Thyroid gland (tissue), 4 donors: ENCODE measurements at regions not wholly inside any gene's neighbourhood (a gene's known extent, or its start where the extent isn't known, plus 50 kb on each side); places are given as distances from the start of the nearest gene placed in this dataset.

Experiments
- DNase-seq, 2 donors: peaks; one replicate each; pipeline ENCODE4 v3.0.0-alpha.2; 2019
- H3K27ac ChIP-seq, 3 donors: fragments of 200-600 bp; sonication (generic); 1 replicate in 2 of 3; 2 replicates in 1 of 3; pipeline ENCODE4 v1.5.1; 2016 to 2019; ENCODE audit warnings: mild to moderate bottlenecking in 1 of 3, moderate library complexity in 1 of 3
- H3K27me3 ChIP-seq: fragments of 200-600 bp; sonication (generic); one replicate; pipeline ENCODE4 v1.5.1; 2019
- H3K36me3 ChIP-seq, 2 donors: fragments of 200-600 bp; sonication (generic); one replicate each; pipeline ENCODE4 v1.5.1; 2016 to 2019
- H3K4me1 ChIP-seq, 2 donors: fragments of 200-600 bp; sonication (generic); one replicate each; pipeline ENCODE4 v1.5.1; 2017 to 2019
- H3K4me3 ChIP-seq, 3 donors: fragments of 200-600 bp; sonication (generic); replicated peaks in 1 of 3; 1 replicate in 2 of 3; 2 replicates in 1 of 3; pipeline ENCODE4 v1.5.1; 2016; ENCODE audit warnings: mild to moderate bottlenecking in 1 of 3
- H3K9me3 ChIP-seq: fragments of 200-600 bp; sonication (generic); one replicate; pipeline ENCODE4 v1.5.1; 2017
- POLR2A ChIP-seq, 2 donors: fragments of 450-650 bp; IDR thresholded peaks; one replicate each; pipeline ENCODE4 v1.6.1; 2017; ENCODE audit warnings: antibody characterized with exemption in 2 of 2, mild to moderate bottlenecking in 2 of 2, moderate library complexity in 1 of 2
- WGBS, 2 donors: methylation state at CpG; one replicate each; pipeline ENCODE4 v1.1.5; 2017; 5-methylcytosine and 5-hydroxymethylcytosine counted together
- intact Hi-C: fragments of 100-400 bp; cut with DNase I; formaldehyde crosslinking; loops from one replicate; pipeline ENCODE4 v1.15.1; 2023
- TF ChIP-seq, protein P1 (sequence below), 6 experiments: fragments of 200-600 bp in 3 of 6; fragments of 450-650 bp in 3 of 6; sonication (generic) in 3 of 6; IDR thresholded peaks; one replicate each; pipeline ENCODE4 v1.5.1; 2016 to 2019; ENCODE audit warnings: antibody characterized with exemption in 6 of 6, mild to moderate bottlenecking in 2 of 6, inconsistent platforms in 1 of 6, moderate library complexity in 1 of 6

DNA sequence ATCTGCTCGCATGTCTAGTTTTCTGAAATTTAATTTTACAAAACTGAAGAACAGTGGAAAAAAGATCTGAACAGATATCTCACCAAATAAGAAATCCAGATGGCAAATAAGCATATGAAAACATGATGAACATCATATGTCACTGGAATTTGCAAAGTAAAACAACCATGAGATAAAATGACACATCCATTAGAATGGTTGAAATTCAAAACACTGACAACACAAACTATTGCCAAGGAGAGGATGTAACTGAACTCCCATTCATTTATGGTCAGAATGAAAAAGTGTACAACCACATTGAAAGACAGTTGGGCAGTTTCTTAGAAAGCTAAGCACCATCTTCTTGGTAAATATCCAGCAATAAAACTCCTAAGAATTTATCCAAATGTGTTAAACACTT lies 312.7 kb upstream of the NCAM2 start:
- TF ChIP-seq, protein P1, sequence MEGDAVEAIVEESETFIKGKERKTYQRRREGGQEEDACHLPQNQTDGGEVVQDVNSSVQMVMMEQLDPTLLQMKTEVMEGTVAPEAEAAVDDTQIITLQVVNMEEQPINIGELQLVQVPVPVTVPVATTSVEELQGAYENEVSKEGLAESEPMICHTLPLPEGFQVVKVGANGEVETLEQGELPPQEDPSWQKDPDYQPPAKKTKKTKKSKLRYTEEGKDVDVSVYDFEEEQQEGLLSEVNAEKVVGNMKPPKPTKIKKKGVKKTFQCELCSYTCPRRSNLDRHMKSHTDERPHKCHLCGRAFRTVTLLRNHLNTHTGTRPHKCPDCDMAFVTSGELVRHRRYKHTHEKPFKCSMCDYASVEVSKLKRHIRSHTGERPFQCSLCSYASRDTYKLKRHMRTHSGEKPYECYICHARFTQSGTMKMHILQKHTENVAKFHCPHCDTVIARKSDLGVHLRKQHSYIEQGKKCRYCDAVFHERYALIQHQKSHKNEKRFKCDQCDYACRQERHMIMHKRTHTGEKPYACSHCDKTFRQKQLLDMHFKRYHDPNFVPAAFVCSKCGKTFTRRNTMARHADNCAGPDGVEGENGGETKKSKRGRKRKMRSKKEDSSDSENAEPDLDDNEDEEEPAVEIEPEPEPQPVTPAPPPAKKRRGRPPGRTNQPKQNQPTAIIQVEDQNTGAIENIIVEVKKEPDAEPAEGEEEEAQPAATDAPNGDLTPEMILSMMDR (IDR thresholded peaks at IDR 0.05), result no peak
- TF ChIP-seq POLR2A (IDR thresholded peaks at IDR 0.05), result no peak
- intact Hi-C loops, result no loop called here
- Histone ChIP-seq H3K4me1 (no peaks in the 10 kb centered on the region), H3K27me3 (no peaks in the 10 kb centered on the region), H3K9me3 (no peaks in the 10 kb centered on the region), H3K27ac (no peak overlapping the region), H3K4me3 (no peak overlapping the region), H3K36me3 (no peaks in the 10 kb centered on the region)
- DNase-seq, result no peak
- WGBS, 2 donors, result 93 to 97% methylated on average over 1 of the region's 1 CpG

DNA sequence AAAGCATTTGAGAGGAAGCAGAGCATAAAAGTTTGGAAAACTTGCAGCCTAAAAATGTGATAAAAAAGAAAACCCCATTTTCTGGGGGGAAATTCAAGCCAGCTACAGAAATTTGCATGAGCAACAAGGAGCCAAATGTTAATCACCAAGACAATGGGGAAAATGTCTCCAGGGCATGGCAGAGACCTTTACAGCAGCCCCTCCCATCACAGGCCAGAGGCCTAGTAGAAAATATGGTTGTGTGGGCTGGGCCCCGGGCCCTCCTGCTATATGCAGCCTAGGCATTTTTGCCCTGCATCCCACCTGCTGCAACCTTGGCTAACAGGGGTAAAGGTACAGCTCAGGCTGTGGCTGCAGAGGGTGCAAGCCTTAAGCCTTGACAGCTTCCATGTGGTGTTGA lies 299.6 kb upstream of the NCAM2 start:
- no peak for DNase-seq
- intact Hi-C loops, result no loop called here
- H3K9me3 ChIP-seq, result no peaks in the 10 kb centered on the region
- TF ChIP-seq POLR2A (IDR thresholded peaks at IDR 0.05), result no peak
- TF ChIP-seq, protein P1 (IDR thresholded peaks at IDR 0.05), result no peak
- no peak overlapping the region for H3K4me3 ChIP-seq
- 82 to 83% methylated on average over 1 of the region's 1 CpG for WGBS, 2 donors
- no peaks in the 10 kb centered on the region for H3K4me1 ChIP-seq
- H3K27ac ChIP-seq, result no peak overlapping the region
- H3K36me3 ChIP-seq, result no peaks in the 10 kb centered on the region
- H3K27me3 ChIP-seq, result no peaks in the 10 kb centered on the region

DNA sequence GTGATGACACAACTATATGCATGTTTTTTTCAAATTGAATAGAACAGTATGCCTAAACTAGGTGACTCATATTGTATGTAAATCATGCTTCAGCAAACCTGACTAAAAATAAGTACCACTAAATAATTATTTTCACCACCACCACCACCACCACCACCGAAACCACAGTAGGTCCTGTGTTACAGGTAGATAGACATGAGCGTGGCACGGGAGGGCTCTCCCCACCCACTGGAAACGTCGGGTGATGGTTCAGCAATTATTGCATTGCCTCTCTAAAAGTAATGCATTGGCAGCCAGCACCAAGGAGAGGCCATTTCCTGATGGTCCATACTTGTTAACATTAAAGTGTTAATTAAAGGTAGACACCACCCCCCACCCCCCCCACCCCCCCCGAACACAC lies 297.0 kb upstream of the NCAM2 start:
- H3K4me1 ChIP-seq, result no peaks in the 10 kb centered on the region
- H3K27me3 ChIP-seq, result no peaks in the 10 kb centered on the region
- 81 to 86% methylated on average over 6 of the region's 6 CpGs for WGBS, 2 donors
- no peak for TF ChIP-seq POLR2A (IDR thresholded peaks at IDR 0.05)
- intact Hi-C loops, result no loop called here
- no peaks in the 10 kb centered on the region for H3K9me3 ChIP-seq
- H3K4me3 ChIP-seq, result no peak overlapping the region
- no peaks in the 10 kb centered on the region for H3K36me3 ChIP-seq
- no peak overlapping the region for H3K27ac ChIP-seq
- DNase-seq, result no peak

DNA sequence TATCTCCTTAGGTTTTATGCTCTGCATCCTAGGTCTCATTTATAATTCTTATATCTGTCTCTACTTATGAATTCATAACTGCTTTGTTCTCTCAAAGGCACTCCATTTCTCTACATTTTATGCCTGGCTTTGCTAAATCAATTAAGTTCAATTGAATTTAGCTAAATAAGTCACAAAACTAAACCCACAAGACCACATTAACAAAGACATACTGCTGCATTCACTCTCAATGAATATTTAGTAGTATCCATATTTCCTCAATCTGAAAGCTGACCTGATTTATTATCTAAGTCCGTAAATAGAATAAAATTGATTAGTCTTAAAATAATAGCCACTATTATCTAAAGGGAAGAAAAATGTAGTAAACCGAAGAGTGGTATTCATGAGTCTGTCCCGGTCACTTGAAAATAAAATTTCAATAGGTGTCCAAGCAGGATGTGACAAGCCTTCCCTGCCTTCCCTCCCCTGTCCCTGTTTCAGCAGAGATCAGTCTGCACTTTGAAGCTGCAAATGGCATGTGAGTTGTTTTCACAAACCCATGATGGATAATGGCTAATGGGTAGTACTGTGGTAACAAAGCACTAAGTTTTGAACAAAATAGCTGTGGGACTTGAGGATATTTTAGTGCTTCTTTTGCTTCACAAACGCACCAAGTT lies 295.0 kb upstream of the NCAM2 start:
- no peaks in the 10 kb centered on the region for H3K4me1 ChIP-seq
- WGBS, 2 donors, result 45 to 55% methylated on average over 4 of the region's 4 CpGs
- H3K27ac ChIP-seq, result no peak overlapping the region
- H3K4me3 ChIP-seq, result no peak overlapping the region
- no peak for DNase-seq
- no peak for TF ChIP-seq POLR2A (IDR thresholded peaks at IDR 0.05)
- TF ChIP-seq, protein P1 (IDR thresholded peaks at IDR 0.05), result no peak
- H3K27me3 ChIP-seq, result no peaks in the 10 kb centered on the region
- no peaks in the 10 kb centered on the region for H3K9me3 ChIP-seq
- intact Hi-C loops, result no loop called here
- no peaks in the 10 kb centered on the region for H3K36me3 ChIP-seq

DNA sequence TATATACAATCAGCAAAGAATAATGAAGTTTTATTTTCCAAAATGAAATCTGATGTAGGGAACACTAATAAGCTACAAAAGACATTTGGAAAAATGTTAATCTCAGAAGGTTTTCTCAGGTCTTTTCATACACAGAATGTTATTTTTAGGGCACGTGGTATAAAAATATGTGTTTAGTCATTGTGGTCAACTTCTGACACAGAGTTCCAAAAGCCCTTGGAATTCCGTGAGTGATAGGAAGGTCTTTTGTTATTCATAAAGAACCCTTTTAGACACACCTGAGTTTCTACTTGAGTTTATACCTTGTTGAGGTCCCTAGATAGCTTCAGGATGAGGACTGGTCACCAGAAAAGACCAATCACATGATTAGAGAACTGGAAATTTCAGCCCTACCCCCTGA lies 277.6 kb upstream of the NCAM2 start:
- Histone ChIP-seq H3K4me1 (no peaks in the 10 kb centered on the region), H3K36me3 (no peaks in the 10 kb centered on the region), H3K27ac (no peak overlapping the region), H3K4me3 (no peak overlapping the region), H3K9me3 (no peaks in the 10 kb centered on the region), H3K27me3 (no peaks in the 10 kb centered on the region)
- 54 to 57% methylated on average over 2 of the region's 2 CpGs for WGBS, 2 donors
- intact Hi-C loops, result no loop called here
- TF ChIP-seq POLR2A (IDR thresholded peaks at IDR 0.05), result no peak
- TF ChIP-seq, protein P1 (IDR thresholded peaks at IDR 0.05), result no peak
- DNase-seq, result no peak
